Heart left ventricle (tissue), 13 donors: ENCODE measurements at regions not wholly inside any gene's neighbourhood (a gene's known extent, or its start where the extent isn't known, plus 50 kb on each side); places are given as distances from the start of the nearest gene placed in this dataset.

Source experiments
- CTCF ChIP-seq, 12 donors: fragments of 200-600 bp; sonication (generic) in 4 of 12; IDR thresholded peaks; one replicate each; pipeline versions ENCODE4 v1.5.0 to v1.8.0; 2018 to 2022; ENCODE audit warnings: antibody characterized with exemption in 12 of 12, mild to moderate bottlenecking in 5 of 12
- POLR2A ChIP-seq, 2 donors: fragments of 450-650 bp; IDR thresholded peaks; one replicate each; pipeline ENCODE4 v1.6.1; 2017; ENCODE audit warnings: antibody characterized with exemption in 2 of 2, mild to moderate bottlenecking in 2 of 2, moderate library complexity in 2 of 2
- donor health status: ischemic (EF 13 %, LVEDD 7.1; RV severe dilation, severe dysfunction).
- donor health status: DM: no; HTN: yes; CAD: no.
- donor health status: DM: no; HTN: no; CAD: no.
- donor health status: ischemic (EF 25% LVEDD 6.9; RV normal size, moderate dysfunction).
- donor health status: ischemic (EF 25% LVEDD 5.7; RV mildly dilated, moderate dysfunction).
- donor health status: ischemic (EF 35%, LVEDD 5.7; RV mildly dilated, moderate dysfunction).
- donor health status: nonischemic (EF 11% LVEDD 7.7; RV severe dilation, severe dysfunction).
- donor health status: DM: yes; HTN: yes; CAD: no.
- donor health status: PGD.
- donor health status: ischemic (EF 29% LVEDD 5.4; RV normal size, mild dysfunction).
- donor health status: nonischemic (EF 23%, LVEDD 6.1; RV moderate dilation, normal function).

- TF ChIP-seq CTCF (IDR thresholded peaks at IDR 0.05): no peak
- TF ChIP-seq POLR2A (IDR thresholded peaks at IDR 0.05): no peak
Observed at GRCh38 chr1:183739082-183739481, 65.8 kb upstream of the RGL1 start.
